ENCODE measurements at regions not wholly inside any gene's neighbourhood (a gene's known extent, or its start where the extent isn't known, plus 50 kb on each side); places are given as distances from the start of the nearest gene placed in this dataset.

DNA sequence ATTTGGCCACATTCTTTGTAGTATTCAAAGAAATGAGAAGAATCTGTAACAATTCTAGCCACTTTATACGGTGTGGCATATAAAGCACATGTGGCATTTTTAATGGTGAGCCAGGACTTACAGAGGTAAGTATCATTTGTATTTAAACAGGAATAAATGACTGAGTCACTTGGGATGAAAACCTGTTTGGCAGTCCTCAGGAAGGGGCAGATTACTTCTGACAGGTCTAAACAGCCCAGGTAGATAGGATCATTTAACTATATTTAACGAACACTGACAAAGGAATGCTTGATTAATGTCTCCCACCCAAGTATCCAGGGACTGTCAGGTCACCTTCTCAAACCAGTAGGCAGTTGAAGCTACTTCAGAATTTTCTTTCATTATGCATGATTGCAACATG, 241.5 kb upstream of the SATB1 start:
- DNase-seq = no peak

DNA sequence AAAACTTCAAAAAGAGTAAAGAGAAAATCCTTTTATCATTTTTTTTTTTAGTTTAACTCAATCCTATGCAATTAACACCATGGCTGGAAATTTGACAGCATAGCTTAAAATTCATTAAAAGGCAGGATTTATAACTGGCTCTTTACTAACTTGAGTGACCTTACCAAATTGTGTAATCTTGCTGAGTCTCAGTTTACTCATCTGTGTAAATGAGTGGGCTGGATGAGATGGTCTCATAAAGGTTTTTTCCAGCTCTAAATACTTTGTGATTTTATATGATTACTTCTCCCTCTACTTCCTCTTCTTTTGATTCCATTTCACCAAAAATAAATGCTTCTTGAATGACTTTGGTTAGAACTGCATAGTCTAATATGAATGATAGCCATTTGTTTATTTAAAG, 234.9 kb upstream of the SATB1 start:
- DNase-seq = no peak

DNA sequence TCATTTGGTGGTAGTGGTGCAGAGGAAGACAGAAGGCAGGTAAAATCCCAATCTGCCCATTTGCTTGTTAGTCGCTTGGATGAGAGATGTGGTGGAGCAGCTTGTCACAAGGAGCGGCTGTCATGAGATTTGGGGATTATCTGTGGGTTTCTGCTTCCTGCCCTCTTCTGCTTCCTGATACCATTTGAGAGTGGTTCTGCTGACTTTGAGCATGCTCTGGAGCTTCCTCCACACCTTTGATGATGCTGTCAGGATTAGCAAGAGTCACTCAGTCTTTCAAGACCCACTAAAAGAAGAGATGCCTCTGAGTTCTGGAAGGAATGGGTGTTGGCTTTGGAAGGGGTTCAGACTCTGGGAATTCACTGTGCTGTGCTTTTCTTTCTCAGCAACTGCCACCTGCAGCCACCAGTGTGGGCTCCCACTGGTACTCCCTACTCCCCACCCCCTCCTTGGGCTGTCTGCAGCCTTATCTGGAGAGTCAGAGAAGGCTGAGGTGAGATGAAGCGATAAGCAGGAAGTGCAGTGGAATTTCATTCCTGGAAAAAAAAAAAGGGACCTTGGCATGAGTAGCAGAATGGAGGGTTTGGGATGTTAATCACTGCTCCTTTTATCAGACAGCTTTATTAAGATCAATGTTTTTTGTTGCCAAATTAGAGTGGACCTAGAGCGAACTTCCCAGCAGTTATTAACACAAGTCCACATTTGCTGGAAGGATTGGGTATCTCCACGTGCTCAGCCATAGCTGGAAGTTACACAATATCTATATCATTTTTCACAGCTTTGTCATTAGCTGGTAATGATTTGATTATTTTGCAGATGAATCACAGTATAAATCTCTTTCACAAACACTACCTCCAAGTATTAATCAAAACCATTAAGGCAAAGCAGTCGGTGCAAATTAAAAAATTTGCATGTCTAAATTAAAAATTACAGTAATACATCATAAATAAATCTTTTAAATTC, 233.0 kb upstream of the SATB1 start:
- peak; percentile 48 for DNase-seq

DNA sequence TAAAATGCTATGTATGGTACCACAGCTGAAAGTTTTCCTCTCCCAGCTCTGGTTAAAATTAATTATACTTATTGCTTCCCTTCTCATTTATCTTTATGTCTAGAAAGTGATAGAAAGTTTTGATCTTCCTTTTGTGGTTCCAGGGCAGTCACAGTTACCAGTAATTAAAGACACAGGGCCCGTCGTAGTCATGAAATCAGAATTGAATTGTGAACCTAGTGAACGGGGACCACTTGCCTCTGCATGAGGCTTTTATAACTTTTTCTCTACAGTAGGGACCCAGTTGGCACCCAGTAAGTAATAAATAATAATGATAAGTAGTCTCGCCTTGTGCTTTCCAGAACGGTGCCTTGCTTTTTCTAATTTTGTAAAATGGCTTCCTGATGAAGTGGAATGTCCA, 231.7 kb upstream of the SATB1 start:
- no peak for DNase-seq

DNA sequence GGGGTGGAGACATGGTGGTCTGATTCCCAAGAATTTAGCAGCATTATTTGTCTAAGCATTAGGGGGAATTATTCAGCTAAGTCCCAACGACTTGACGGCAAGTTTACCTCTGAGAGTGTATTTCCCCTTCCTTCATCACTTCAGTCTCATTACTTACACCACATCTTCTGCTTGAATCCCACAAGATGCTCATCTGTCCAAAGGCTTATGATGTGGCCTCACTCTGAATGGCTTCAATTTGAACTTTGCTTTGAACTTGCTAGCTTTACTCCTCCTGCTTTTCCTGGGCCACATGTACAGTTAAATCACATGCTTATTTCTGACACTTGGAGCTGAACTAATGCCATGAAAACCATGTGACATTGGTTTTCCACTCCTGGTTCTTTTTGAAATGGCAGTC, 231.3 kb upstream of the SATB1 start:
- DNase-seq = no peak

DNA sequence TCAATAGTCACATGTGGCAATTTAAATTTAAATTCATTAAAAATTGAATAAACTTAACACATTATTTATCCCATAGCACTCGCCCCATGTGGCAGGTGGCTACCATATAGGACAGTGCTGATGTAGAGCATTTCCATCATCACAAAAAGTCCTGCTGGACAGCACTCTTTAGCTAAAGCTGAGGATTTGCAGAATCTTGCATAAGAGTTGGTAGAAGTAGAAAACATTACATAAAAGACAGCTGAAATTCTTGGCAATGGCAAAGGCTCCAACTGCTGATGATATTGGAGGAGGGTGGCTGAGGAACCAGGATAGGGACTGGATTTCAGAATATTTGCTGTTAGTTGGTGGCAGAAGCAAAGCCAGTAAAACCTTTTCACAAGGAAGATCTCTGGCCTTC, 230.7 kb upstream of the SATB1 start:
- DNase-seq = no peak

DNA sequence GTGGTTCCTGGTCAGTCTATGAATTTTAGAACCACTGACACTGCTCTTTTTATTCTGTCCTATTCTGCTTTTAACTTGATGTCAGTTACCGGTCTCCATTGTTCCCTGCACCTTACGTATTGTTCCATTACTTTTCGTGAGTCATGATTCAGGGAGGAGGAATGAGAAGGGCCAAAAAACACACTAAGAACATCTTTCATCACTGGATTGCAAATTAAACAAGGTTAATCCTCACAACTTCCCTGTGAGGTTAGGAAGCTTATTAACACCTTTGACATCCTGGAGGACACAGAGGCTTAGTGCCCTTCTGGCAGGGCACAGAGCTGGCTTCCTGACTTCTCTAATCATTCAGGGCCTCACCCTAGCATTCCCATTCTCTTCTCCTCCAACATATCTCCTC, 227.6 kb upstream of the SATB1 start:
- DNase-seq = no peak

DNA sequence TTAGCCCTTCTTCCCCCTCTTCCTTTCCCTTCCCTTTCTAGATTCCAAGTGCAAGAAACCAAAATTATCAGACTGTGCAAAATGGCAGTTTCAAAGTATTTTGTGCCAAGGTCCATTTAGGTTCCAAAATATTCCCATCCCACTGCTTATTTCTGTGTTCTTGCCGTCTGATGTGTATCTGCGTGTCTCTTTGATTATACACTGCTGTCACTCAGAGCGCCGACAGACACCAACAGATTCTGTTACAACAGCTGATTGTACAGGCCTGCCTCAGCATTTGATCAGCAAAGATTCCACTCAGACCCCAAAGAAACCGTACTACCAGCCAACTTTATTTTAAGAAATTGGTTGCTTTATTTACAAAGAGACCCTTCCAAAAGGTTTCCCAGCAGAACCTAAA, 225.6 kb upstream of the SATB1 start:
- no peak for DNase-seq

DNA sequence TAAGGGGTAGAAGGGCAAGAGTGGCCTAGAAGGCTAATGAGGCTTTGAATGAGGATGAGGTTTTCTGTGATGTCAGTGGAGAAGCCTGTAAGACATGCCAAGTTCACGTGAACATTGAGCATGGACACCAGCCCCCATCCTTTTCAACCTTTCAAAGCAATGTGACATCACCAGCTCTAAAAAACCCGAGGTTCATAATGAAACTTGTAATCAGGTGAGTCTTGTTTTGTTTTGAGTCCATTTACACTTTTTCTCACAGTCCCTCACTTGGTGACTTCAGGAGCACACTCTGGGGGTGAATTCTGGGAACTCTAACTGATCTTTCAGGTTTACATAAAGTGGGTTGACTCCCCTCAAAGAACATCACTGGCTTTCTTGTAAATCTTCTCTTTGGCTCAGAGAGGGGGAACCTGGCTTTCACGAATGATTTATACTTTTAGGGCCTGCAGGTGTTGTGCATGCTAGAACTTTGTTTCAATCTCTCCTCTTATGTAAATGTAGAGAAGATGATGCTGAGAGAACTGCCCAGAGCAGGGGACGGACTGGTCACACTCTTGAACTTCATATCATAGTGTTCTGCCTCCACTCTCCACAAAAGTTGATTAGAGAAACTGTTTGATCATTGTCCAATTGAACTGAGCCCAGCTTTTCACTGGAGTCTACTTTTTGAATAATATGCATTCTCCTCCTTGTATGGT, 224.7 kb upstream of the SATB1 start:
- DNase-seq = peak; percentile 68

DNA sequence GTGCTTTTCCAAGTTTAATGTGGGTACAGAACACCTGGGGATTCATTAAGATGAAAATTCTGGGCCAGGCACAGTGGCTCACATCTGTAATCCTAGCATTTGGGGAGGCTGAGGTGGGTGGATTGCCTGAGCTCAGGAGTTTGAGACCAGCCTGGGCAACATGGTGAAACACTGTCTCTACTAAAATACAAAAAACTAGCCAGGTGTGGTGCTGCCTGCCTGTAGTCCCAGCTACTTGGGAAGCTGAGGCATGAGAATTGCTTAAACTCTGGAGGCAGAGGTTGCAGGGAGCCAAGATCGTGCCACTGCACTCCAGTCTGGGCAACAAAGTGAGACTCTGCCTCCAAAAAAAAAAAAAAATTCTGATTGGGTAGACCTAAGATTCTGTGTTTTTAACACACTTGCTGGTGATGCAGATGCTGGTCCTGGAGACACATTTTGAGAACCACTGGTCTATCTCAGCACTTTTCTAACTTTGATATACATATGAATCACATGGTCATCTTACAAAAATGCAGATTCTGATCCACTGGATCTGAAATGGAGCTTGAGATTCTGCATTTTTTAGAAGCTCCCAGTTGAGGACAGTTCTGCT, 223.8 kb upstream of the SATB1 start:
- DNase-seq = peak; percentile 39

DNA sequence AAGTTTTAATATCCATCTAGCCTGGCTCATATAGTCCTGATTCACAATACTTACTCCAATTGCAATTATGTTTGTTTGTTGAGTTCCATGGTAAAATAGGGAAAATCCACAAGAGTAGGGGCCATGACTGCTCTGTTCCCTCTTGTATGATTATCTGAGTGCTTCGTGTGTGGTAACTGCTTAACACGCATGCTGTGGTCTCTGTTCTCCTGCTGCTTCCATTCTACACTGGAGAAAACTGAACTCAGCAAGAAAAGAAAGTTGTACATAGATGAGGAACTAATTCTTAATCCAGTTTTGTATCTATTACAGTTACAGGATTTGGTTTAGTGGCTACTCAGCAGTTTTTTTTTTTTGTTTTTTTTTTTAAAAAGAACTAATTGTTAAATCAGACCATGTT, 223.0 kb upstream of the SATB1 start:
- DNase-seq = no peak

DNA sequence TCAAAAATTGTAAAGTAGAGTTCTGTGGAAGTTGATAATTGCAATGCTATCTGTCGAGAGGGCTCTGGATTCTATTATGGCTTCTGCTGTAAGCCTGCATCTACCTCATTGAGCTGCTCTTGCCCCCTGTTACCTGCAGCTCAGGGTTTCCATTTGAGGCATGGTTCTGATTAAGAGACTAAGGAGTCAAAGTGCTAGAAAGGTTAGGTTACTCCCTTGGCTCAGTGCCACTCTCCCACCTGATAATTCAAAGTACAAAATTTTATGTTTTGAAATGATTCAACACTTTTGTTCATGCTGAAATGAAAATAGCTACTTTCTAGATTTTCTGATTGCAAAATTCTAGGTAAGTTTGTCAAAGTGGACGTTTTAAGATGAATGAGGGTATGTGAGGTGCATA, 220.5 kb upstream of the SATB1 start:
- peak; percentile 78 for DNase-seq

DNA sequence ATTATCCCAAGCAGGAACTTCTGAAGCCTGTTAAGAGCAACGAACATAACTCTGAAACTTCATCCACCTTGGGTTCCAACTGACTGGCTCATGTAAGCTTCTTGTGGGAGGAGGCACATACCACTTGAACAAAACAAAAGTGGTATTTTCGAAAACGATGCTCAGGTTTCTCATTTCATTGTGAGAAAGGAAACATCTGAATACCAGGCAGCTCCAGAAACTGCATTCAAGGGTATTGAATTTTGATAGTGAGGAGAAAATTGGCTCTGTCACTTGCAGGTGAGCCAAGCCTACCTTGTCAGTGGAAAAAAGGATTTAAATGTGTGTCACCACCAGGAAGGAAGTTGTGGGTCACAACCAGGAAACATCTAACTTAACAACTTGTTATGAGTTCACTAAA, 218.1 kb upstream of the SATB1 start:
- DNase-seq = no peak

DNA sequence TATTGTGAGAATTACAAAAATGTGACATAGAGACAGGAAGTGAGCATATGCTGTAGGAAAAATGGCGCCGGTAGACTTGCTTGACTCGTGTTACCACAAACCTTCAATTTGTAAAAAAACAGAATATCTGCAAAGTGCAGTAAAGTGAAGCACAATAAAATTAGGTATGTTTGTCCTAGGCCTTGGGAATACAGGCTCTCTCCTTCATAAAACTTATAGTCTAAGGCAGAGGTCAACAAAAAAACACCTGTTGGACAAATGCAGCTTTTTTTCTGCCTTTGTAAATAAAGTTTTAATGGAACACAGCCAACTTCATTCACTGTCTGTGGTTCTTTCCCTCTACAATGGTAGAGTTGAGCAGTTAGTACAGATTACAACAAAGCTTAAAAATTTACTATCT, 216.8 kb upstream of the SATB1 start:
- DNase-seq = no peak

DNA sequence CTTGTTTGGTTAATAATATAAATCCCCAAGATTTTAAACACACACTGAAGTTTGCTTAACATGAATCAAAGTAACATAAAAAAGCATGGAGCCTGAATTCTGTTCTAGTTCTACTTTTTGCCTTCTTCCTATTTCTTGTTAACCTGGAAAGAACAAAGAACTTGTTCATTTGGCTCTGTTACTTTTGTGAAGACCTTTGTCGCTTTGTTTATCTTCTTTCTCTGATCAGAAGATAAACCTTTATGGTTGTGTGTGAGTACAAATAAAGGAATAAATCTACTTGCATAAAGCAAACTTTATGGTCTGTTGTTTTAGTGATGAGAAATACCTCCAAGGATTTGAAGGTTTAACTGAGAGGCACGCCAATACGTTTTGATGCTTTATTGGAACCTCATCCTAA, 210.1 kb upstream of the SATB1 start:
- DNase-seq = no peak

DNA sequence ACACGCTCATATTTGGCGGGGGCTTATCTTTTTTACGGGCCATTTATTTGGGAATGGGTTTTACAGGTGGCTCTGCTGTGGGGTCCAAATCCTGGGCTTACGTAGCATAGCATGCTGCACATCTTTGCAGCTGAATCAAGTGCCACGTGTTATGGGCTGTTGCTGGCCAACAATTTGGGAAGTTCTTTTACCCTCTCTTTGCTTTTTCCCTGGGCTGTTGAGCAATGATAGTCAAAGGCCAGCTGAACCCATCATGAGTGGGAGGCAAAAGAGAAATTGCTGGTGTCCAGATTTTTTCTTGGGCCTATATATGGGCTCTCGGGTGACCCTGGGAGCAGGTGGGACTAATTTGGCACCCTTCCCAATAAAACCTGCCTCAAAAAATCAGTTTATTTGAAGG, 209.3 kb upstream of the SATB1 start:
- no peak for DNase-seq

DNA sequence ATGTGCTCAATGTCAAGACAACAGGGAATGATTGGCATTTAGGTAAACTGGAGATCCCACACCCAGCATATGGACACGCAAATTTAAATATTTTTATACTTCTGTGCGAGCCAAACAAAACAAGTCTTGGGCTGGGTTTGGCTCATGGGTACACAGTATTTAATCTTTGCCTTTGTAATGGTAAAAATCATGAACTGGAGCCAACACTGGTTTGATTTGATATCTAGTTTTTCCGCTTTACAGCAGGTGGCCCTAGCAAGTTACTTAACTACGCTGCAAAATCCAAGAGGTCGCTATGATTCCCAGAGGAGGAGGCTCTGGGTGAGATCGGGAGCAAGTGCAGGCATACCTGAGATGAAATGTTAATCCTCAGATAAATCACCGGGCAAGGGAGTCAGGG, 207.9 kb upstream of the SATB1 start:
- DNase-seq = no peak

DNA sequence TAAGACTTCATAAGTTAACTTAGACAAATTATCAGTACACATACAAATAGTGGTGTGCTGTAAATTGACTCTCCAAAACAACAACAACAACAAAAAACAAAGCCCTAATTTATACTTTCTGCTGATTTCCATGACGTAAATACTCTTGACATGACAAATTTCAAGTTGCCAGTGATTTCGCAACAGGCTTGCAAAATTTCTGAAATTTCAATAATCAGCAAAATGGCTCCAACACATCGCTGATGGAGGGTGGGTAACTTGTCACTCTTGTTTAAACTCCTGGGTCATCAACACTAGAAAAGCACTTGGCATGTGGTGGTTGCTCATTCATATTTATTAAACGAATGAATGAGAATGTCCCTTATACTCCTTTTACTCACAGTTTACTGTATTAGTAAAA, 205.2 kb upstream of the SATB1 start:
- DNase-seq = no peak

DNA sequence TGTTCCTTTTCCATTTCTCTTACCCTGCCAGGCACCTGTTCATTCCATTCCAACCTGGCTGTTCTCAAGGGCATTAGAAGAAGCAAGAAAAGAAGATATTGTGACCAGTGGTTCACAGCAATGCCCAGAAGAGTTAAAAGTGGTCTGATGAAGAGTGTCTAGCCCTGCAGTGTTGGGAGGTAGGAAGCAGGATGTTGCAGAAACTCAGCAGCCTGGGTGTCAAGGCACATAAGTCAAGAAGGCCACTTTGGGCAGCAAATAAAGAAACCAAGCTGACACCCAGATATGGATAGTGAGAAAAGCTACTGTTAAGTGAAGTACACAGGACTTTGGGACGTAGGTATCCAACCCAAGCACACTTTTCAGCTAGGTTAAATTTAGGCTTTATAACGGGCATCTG, 199.9 kb upstream of the SATB1 start:
- no peak for DNase-seq

DNA sequence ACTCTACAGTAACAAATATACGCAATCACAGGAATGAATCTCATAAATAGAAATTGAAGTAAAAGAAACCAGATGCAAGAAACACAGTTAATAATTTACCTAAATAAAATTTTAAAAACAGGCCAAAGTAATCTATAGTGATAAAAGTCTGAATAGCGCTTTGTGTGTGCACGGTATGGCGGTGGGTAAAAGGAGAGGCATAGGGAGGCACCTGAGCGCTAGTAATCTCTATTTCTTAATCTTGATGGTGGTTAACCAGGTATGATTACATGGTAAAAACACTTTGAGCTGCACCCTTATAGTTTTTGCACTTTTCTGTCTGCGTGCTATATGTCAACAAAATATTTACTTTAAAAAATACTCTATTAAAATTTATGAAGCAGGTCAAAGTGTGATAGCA, 198.1 kb upstream of the SATB1 start:
- DNase-seq = no peak

DNA sequence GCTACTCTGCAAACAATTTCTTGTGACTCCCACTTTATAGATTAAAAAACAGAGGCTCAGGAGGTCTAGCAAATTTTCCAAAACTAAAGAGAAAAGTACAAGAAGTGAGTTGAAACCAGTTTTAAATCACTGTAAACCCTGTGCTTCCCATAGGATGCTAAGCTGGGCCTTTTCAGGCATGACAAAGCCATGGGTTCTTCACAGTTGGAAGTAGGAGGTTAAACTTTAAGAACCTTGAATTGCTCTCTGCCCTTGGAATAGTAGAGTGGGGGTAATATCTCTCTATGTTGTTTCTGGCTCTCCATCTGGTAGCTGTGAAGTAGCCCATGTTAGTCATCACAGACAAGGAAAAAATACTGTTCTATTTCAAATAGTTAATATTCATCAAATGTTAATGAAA, 193.6 kb upstream of the SATB1 start:
- no peak for DNase-seq

DNA sequence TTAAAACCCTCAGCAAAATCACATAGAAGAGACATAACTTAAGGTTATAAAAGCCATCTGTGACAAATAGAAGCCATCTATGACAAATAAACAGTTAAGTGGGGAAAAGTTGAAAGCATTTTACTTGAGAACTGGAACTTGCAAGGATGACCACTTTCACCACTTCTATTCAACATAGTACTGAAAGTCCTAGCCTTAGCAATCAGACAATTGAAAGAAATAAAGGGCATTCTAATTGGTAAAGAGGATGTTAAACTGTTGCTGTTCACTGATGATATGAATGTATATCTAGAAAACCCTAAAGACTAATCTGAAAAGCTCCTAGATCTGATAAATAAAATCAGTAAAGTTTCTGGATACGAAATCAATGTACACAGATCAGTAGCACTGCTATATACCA, 186.9 kb upstream of the SATB1 start:
- no peak for DNase-seq

DNA sequence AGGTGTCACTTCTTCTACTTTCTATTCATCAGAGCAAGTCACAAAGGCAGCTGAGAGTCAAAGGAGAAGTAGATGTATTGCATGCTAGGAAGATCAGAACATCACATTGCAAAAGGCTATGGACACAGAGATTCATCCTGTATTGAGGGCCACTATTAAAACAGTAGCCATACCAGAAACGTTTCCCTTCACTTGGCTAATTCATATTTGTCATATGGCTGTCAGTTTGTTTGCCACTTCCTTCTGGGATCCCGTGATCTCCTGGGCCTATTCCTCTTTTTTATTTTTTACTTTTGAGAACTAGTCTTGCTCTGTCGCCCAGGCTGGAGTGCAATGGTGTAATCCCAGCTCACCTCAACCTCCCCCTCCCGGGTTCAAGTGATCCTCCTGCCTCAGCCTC, 184.0 kb upstream of the SATB1 start:
- DNase-seq = no peak

DNA sequence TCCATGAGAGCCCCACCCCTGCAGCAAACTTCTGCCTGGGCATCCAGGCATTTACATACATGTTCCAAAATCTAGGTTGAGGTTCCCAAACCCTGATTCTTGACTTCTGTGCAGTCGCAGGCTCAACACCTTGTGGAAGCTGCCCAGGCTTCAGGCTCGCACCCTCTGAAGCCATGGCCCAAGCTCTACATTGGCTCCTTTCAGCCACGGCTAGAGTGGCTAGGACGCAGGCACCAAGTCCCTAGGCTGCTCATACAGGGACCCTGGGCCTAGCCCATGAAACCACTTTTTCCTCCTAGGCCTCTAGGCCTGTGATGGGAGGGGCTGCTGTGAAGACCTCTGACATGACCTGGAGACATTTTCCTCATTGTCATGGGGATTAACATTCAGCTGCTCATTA, 172.8 kb upstream of the SATB1 start:
- DNase-seq = no peak

All from stimulated activated CD8-positive, alpha-beta memory T cell treated with anti-CD3 and anti-CD28 coated beads, Interleukin-4, amount 100 ng/mL, for 48 hours (primary cell).